GM06990 (cell line): ENCODE measurements at regions not wholly inside any gene's neighbourhood (a gene's known extent, or its start where the extent isn't known, plus 50 kb on each side); places are given as distances from the start of the nearest gene placed in this dataset.

Experiments
- DNase-seq: peaks from one replicate; pipeline ENCODE4 v3.0.0-alpha.2; 2011; ENCODE audit not compliant: insufficient read length; ENCODE audit errors: extremely low read depth
- H3K27me3 ChIP-seq: replicated peaks from 2 replicates; pipeline ENCODE4 v1.6.0; 2011; ENCODE audit warnings: low read length; ENCODE audit not compliant: control insufficient read depth, insufficient read depth
- H3K36me3 ChIP-seq: 2 replicates; pipeline ENCODE4 v1.5.1; 2011; ENCODE audit warnings: low read length; ENCODE audit not compliant: control insufficient read depth, insufficient read depth
- H3K4me3 ChIP-seq: replicated peaks from 2 replicates; pipeline ENCODE4 v1.5.1; 2011; ENCODE audit warnings: low read depth, mild to moderate bottlenecking, control low read depth, low read length
- TF ChIP-seq, protein P1 (sequence below): IDR thresholded peaks from 2 replicates; pipeline ENCODE4 v1.5.1; 2011; ENCODE audit warnings: low read length, control low read depth, mild to moderate bottlenecking, inconsistent platforms; ENCODE audit not compliant: insufficient read depth, poor library complexity, severe bottlenecking

DNA sequence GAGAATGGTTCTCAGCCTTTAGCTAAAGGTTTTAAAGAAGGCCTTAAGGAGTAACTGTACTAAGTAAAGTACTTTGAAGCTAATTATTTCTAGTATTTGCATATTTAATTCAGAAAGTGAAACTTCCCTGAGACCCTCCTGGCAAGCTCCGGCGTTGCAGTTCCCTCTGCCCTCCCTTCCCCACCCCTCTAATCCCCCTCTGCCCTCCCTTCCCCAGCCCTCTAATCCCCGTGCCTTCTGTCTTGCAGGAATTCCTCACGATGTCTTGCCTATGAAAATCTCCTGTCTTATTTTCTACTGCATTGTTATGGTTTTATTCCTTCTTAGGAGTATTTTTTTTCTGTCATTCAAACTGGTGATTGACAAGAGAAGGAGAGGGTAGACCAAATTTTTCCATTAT lies 236.9 kb downstream of the COL4A1 start:
- no peak for DNase-seq
- H3K36me3 ChIP-seq: no peaks in the 10 kb centered on the region
- no peak overlapping the region for H3K4me3 ChIP-seq
- TF ChIP-seq, protein P1, sequence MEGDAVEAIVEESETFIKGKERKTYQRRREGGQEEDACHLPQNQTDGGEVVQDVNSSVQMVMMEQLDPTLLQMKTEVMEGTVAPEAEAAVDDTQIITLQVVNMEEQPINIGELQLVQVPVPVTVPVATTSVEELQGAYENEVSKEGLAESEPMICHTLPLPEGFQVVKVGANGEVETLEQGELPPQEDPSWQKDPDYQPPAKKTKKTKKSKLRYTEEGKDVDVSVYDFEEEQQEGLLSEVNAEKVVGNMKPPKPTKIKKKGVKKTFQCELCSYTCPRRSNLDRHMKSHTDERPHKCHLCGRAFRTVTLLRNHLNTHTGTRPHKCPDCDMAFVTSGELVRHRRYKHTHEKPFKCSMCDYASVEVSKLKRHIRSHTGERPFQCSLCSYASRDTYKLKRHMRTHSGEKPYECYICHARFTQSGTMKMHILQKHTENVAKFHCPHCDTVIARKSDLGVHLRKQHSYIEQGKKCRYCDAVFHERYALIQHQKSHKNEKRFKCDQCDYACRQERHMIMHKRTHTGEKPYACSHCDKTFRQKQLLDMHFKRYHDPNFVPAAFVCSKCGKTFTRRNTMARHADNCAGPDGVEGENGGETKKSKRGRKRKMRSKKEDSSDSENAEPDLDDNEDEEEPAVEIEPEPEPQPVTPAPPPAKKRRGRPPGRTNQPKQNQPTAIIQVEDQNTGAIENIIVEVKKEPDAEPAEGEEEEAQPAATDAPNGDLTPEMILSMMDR: no peak
- peaks cover 2% of the 10 kb centered on the region for H3K27me3 ChIP-seq

DNA sequence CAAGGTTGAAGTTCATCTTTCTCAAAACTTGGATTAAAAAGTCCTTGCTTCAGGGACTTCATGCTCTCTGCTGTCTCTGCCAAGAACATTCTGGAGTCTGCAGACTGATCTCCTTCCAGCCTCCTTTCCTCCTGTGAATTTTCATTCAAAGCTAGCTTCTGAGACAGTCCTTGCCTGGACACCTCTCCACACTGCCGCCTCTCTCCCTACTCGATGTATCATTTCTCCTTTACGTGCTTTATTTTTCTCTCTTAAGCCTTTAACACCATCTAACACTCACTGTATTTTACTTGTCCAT lies 238.8 kb downstream of the COL4A1 start:
- Histone ChIP-seq H3K36me3 (no peaks in the 10 kb centered on the region), H3K4me3 (no peak overlapping the region), H3K27me3 (peaks cover 2% of the 10 kb centered on the region)
- no peak for DNase-seq
- TF ChIP-seq, protein P1: no peak

DNA sequence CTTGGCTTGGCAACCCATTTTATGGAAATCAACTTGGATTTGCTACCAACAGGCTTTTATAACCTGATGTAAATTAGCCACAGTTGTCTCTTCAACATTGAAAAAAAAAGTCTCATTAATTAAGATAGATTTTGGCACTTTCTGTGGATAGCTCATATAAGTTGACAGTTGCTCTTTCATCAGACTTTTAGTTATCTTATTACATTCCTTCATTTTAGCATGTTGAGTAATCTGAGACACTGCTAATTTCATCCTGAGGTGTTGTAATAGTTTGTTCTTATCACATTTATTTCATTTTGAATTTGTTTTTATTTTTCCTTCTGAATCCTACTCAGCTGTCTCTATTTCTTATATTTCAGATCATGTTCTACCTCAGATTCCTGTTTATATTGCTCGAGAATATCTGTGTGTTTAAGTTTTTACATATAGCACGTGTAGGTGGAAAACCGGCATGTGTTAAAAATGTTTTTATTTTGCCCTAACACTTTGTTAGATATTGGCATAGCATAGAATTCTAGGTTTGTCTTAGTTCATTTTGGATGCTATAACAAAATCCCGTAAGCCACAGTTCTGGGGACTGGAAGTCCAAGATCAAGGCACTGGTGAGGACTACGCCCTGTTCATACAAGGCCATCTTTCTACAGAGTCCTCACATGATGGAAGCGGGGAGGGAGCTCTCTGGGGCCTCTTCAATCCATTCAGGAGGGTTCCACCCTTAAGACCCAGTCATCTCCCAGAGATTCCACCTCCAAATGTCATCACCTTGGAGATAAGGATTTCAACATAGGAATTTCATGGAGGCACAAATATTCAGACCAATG lies 239.4 kb downstream of the COL4A1 start:
- Histone ChIP-seq H3K4me3 (no peak overlapping the region), H3K27me3 (peaks cover 2% of the 10 kb centered on the region), H3K36me3 (no peaks in the 10 kb centered on the region)
- no peak for DNase-seq
- TF ChIP-seq, protein P1: no peak

DNA sequence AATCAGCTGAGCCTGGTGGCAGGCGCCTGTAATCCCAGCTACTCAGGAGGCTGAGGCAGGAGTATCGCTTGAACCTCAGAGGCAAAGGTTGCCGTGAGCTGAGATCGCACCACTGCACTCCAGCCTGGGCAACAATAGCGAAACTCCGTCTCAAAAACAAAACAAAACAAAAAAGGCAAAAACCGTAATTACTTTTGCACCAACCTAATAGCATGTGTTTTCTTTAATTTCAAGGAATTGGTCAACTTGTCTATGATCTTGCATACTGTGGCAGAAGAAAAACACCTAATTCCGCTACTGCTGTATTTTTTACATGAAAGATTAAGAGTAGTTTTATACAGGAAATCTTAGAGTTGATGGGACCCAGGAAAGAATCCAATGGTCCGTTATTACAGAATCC lies 241.2 kb downstream of the COL4A1 start:
- no peak overlapping the region for H3K4me3 ChIP-seq
- TF ChIP-seq, protein P1: no peak
- H3K36me3 ChIP-seq: no peaks in the 10 kb centered on the region
- no peak for DNase-seq
- no peaks in the 10 kb centered on the region for H3K27me3 ChIP-seq

DNA sequence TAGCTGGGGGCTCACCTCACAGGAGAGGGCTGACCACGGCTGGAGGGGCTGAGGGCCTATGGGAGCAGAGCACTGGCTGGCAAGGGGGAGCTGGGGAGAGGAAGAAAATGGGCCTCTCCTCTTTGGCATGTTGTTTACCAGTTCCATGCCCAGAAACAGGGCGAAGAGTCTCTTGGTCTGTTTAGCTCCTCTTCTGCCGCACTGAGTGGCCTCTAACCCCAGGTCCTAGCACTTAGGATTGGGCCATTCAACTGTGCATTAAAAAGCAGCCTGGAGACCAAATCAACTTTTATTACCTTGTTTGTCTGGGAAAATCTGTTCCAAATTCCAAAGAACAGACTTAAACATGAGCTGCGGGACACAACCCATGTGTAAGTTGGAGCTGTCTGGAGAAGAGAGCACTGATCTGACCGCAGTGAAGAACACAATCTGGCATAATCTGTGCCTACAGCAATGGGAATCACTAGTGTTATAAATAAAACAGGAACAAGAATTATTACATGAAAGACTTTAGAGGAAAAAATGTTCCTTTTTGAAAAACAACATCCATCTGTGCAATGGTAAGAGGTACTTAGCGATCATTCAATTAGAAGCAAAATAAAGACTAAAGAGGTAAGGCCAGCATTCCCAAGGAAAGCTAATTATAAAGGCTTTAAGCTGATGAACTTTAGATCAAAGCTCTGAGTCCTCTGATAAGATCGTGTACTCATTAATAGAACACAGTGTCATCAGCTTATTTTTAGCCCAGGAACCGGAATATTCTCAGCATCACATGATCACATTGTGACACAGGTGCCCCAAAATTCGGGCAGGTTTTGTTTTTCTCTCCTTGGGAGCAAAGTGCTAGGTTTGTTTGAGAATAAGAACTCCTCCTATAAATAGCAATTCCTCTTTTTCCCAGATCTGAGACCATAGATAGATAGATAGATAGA lies 243.2 kb downstream of the COL4A1 start:
- Histone ChIP-seq H3K36me3 (no peaks in the 10 kb centered on the region), H3K4me3 (no peak overlapping the region), H3K27me3 (no peaks in the 10 kb centered on the region)
- no peak for DNase-seq
- TF ChIP-seq, protein P1: no peak
